Fibroblast of lung (primary cell): ENCODE measurements at regions not wholly inside any gene's neighbourhood (a gene's known extent, or its start where the extent isn't known, plus 50 kb on each side); places are given as distances from the start of the nearest gene placed in this dataset.

Experiments used
- CTCF ChIP-seq, 2 donors: IDR thresholded peaks in 1 of 2; conservative IDR thresholded peaks in 1 of 2; 1 replicate in 1 of 2; 2 replicates in 1 of 2; pipeline ENCODE4 v1.5.1; 2011 to 2012; ENCODE audit warnings: low read length in 2 of 2, control low read depth in 1 of 2, inconsistent platforms in 1 of 2, low read depth in 1 of 2, mild to moderate bottlenecking in 1 of 2
- EZH2 ChIP-seq: IDR thresholded peaks from 2 replicates; pipeline ENCODE4 v1.5.1; 2012; ENCODE audit warnings: low read length, control low read depth, mild to moderate bottlenecking; ENCODE audit errors: missing control alignments

- TF ChIP-seq CTCF (conservative IDR thresholded peaks at IDR 0.05 in 1 of 2, IDR thresholded peaks at IDR 0.05 in 1 of 2; ENCODE audit: low read depth in 1 of 2, low read length in 2 of 2) (no peak), EZH2 (no peak)
Measured at GRCh38 chr6:15905488-15906419, 223.1 kb upstream of the MYLIP start.
